Superior temporal gyrus (tissue), 1 donor: ENCODE measurements at regions not wholly inside any gene's neighbourhood (a gene's known extent, or its start where the extent isn't known, plus 50 kb on each side); places are given as distances from the start of the nearest gene placed in this dataset.
A peak's percentile ranks its signal among the peaks of the same experiment; 100 is the strongest.

Experiments
- DNase-seq: peaks from one replicate; pipeline ENCODE4 v3.0.0-alpha.2; 2016; ENCODE audit errors: extremely low spot score

DNA sequence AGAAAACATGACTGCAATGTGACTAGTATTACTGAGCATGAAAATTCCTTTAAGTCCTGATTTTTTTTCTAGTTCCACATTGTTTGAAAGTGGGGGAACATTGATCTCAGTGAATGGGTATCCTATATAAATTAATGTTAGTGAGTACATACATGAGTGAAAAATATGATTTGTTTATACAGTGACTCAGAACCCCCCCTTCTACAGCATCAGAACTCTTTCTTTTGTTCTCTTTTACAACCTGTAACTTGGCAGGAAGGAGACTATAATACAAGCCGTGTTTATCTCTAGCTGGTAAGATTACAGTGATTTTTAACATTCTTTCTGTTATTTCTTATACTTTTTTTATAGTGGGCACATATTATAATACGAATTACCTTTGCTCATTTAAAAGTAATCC, 384.7 kb downstream of the PDCD6IP start:
- no peak for DNase-seq

GRCh38 chr3:34183611-34184340, 385.3 kb downstream of the PDCD6IP start:
- DNase-seq: no peak

GRCh38 chr3:34185301-34185700, 386.9 kb downstream of the PDCD6IP start:
- no peak for DNase-seq

GRCh38 chr3:34189133-34189532, 390.7 kb downstream of the PDCD6IP start:
- DNase-seq: no peak

DNA sequence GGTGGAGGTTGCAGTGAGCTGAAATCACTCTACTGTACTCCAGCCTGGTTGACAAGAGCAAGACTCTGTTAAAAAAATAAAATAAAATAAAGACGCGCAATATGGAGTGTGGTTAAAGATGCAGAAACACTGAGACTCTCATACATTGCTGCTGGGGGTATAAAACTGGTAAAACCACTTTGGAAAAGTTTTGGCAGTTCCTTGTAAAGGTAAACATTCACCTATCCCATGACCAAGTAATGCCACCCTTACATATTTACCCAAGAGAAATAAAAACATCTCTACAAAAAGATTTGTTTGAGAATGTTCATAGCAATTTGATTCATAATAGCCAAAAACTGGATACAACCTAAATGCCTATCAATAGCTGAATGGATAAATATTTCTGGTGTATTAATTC, 398.5 kb downstream of the PDCD6IP start:
- DNase-seq: no peak

DNA sequence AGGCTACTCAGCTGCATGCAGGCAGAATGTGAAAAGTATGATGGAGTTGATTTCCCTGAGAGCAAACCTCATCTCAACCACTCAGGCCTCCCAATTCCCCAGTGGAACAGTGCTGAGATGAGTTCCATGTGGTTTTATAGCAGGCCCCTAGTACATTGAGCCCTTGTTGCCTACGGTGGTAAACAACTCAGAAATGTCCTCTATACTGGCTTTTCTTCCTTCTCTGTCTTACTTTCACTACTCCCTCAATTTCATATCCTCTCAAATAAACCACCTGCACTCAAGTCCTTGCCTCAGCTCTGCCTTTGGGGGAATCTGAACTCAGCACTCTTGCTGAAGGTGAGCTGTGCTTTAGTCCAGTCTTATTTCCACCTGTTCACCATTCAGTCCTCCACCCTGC, 399.9 kb downstream of the PDCD6IP start:
- no peak for DNase-seq

DNA sequence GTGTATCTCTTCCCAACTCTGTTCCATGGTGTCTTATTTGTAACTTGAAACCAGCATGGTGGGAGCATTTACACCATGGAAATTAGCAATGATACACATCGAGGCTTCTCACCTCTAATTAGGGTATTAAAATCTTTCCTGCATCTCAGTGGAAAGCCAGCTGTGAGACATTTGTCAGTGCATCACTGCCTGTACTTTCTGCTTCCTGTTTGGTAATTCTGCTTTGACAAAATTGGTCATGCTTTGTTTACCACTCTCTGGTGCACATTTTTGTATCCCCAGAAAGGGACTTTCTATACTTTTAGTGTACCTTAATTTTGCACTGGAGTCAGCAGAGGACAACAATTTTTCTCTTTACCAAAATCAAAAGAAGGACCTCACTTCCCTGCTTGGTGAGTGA, 402.1 kb downstream of the PDCD6IP start:
- DNase-seq: no peak

DNA sequence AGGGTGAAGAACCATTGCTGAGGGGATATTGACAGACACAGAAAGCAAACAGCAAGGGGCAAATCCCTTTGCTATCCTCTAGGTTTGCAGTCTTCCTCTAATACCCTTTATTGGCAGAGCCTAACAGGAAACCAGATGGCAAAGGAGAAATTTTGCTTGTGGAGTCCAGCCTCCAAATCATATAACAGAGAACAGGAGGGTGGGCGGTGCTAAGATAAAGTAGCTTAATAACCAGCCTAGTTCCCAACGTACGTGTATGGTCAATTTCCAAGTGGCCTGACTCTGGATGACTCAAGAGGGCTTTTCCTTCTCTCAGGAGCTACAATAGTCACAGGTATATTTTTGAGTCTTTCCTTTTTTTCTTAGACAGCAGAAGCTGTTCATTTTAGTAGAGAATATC, 404.5 kb downstream of the PDCD6IP start:
- DNase-seq: no peak

DNA sequence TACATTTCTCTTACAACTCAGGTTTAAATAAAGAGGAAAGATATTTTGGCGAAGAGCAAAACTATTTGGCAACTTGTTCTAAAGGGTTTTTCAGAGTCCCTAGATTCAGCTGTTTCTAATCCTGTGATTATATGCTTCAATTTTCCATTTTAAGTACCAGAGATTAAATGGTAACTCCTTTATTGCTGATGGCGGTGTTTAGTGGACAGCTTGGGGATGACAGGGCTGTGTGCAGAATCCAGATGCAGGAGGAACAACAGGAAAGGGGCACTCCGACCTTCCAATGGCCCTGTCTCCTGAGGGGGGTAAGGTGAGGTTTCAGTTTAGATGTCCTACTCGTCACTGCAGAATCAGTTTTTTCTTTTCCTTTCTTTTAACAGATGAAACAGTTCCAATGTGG, 405.0 kb downstream of the PDCD6IP start:
- DNase-seq: no peak

DNA sequence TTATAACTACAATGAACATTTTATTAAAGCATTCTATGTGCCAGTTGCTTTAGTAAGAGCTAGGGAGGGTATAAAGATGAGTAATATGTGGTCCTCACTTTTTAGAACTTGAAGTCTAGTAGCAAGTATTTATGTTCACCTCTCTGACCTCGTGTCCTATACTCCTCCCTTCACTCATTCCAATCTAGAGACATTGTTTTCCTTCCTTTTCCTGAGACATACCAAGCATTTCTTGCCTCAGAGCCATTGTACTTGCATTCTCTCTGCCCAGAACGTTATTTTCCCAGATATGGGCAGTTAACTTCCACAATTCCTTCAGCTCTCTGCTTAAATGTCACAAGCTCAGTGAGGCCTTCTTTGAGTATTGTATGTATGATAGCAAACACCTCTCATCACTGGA, 408.6 kb downstream of the PDCD6IP start:
- no peak for DNase-seq

GRCh38 chr3:34207806-34208205, 409.4 kb downstream of the PDCD6IP start:
- peak; percentile 27 for DNase-seq

DNA sequence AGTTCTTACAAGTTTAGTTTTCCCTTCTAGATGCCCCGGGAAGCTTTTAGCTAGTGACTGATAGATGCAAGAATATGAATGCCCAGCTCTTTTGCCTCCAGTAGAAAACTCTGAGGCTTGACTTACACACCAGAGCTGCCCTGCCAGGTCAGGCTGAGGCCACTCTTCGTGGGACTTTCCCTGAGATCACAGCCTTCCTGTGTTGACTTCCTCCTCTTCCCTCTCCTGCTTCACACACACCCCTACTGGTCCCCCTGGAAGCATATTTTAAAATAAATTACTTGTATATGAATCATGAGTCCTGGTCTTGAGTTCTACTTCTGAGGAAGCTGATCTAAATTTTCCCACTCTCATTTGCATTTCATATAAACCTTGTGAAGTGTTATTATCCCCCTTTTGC, 413.7 kb downstream of the PDCD6IP start:
- no peak for DNase-seq

DNA sequence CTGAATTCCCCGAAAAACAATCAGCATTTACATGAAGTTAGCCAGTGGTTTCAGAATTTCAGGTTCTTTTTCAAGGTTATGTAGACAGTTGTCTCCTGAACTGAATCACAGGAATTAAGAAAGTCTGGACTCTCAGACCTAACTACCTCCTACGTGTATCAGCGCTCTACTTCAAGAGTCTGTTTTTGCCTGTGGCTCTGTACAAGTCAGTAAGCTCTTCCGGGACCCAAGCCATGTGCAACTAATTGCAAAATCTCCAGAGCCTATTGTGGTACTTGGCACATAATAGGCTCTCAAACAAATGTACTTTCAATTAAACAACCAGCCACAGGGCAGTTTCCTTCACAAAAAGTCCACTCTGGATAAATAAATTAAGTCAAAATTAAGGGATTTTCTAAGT, 414.2 kb downstream of the PDCD6IP start:
- DNase-seq: peak; percentile 72

DNA sequence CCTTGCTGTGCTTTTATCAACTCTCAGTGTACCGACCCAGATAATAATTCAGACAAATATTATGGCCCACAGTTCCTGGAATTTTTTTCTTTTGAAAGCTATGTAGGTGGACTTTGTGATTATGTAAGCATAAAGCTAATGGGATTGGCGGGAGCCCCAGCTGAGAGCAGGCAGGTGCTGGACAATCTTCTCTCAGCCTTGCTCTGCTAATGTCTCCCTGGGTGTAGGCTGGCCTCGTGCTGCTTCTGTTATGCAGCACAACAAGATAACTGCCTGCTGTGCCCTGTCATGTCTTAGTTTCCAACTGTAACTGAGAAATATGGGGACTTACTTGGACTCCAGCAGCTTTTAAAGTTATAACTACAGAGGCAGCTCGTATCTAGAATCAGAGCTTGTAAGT, 415.0 kb downstream of the PDCD6IP start:
- DNase-seq: peak; percentile 37

GRCh38 chr3:34216711-34217335, 418.4 kb downstream of the PDCD6IP start:
- peak; percentile 36 for DNase-seq

DNA sequence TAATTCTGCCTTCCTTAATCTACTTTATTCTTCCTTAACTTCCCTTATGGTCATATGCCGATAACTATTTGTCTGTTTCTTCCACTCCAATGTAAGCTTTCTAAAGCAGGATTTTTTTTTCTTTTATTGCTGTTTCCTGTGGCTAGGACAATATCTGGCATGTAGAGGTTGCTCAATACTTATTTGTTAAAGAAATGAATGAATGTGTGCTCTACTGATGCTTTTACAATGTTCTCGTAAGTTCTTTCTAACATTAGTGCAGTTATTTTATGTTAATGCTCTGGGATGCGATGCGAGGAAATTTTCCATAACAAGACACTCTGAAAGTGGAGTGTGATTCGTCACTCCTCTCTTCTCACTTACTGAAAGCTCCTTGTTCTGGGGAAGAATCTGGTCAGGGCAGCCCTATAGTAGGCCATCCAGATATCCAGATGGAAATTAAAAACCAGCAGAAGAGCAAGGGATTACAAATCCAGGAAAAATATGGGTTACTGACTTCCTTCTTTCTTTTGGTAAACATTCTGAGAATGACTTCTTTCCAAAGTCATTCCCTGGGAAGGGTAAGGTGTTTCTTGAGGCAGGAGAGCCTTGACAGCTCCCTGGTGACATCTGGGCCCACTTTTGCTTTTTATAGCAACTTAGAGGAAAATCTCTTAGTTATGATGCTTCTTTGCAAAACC, 420.4 kb downstream of the PDCD6IP start:
- DNase-seq: peak; percentile 34

DNA sequence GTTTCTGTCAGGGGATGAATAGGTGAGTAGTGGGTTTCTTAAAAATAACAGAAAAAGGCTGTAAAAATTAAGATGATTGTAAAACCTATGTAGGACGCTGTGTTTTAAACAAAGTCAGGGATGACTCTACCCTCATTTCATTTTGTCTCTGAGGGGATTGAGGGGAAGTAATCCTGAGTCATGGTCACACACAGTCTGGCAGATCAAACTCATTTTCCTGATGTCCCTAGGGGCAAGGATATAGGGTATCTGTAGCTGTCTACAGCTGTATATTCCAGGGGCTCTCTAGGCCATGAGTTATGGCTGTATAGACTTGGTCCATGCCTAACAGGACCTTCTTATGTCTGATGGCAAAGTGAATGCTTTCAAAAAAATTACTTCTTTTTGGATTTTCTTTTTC, 421.1 kb downstream of the PDCD6IP start:
- no peak for DNase-seq

- DNase-seq: no peak
These were observed 427.5 kb downstream of the PDCD6IP start for GRCh38 chr3:34225821-34226366.

- no peak for DNase-seq
These were observed 431.4 kb downstream of the PDCD6IP start for GRCh38 chr3:34229876-34230275.

DNA sequence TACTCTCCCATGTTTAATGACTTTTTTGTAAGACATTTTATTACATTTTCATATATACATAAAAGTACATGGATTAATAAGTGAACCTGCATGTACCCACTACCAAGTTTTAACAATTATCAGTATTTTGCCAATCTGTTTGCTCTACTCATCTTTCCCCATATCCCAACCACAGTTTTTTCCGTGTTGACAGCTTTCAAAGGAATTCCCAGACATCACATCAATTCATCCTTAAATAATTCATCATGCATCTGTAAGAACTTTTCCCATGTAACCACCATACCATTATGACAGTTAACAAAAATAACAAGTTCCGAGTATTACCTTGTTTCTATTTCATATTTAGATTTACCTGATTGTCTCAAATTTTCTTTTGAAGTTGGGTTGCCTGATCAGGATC, 436.7 kb downstream of the PDCD6IP start:
- no peak for DNase-seq

DNA sequence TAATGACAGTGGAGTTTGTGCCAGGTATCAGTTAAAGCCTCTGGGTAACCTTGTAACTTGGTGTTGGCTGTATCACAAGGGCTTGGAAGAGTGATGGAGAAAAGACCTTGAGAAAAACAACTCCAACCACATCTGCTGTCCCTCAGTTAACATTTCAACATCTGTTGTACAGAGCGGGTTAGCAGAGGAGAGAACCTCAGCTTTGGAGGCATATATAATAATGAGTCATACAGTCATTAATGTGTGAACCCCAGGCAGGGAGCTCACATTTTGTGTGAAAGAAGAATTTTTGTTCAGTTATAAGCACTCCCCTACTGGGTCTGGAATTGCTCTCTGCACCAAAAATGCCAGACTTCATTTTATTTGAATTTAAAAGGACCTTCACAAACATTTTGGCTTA, 439.5 kb downstream of the PDCD6IP start:
- DNase-seq: no peak

- DNase-seq: no peak
These were observed 440.0 kb downstream of the PDCD6IP start for GRCh38 chr3:34238407-34238806.

DNA sequence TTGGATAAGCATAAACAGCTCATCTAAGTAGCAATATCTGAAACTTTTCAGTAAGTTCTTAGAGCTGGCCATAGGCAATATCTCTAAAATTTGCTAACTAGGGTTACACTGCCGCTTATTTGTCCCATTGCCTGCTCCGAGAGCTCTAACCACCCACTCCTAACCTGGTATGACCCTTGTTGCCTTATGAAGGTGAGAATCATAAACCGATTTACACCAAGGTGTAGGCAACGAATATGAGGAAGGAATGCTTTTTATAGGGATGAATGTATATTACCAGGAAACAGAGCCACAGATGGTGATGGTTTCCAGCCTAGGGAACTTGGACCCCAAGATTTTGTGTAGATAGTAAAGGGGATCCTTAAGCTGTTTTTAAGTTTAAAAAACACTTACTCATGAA, 440.9 kb downstream of the PDCD6IP start:
- DNase-seq: no peak
